Neural progenitor cell (in vitro differentiated cells): ENCODE measurements at regions not wholly inside any gene's neighbourhood (a gene's known extent, or its start where the extent isn't known, plus 50 kb on each side); places are given as distances from the start of the nearest gene placed in this dataset.

ENCODE experiments used
- DNase-seq: peaks from one replicate; pipeline ENCODE4 v3.0.0-alpha.2; 2016; ENCODE audit warnings: low spot score
- H2AFZ ChIP-seq: fragments of 200-600 bp; sonication (generic); replicated peaks from 2 replicates; pipeline ENCODE4 v1.6.1; 2016; ENCODE audit warnings: antibody characterized with exemption
- H3F3A ChIP-seq: fragments of 200-600 bp; sonication (generic); 2 replicates; pipeline ENCODE4 v1.6.1; 2016; ENCODE audit warnings: antibody characterized with exemption, low read depth
- H3K27ac ChIP-seq: fragments of 200-600 bp; sonication (generic); 2 replicates; pipeline ENCODE4 v1.5.1; 2016; ENCODE audit warnings: mild to moderate bottlenecking
- H3K27me3 ChIP-seq: fragments of 200-600 bp; sonication (generic); 2 replicates; pipeline ENCODE4 v1.6.1; 2016; ENCODE audit warnings: mild to moderate bottlenecking, moderate library complexity
- H3K36me3 ChIP-seq: fragments of 200-600 bp; sonication (generic); 2 replicates; pipeline ENCODE4 v1.5.1; 2016
- H3K4me1 ChIP-seq: fragments of 200-600 bp; sonication (generic); 2 replicates; pipeline ENCODE4 v1.6.1; 2016; ENCODE audit warnings: mixed run types
- H3K4me2 ChIP-seq: fragments of 200-600 bp; sonication (generic); 2 replicates; pipeline ENCODE4 v1.6.1; 2016
- H3K4me3 ChIP-seq: fragments of 200-600 bp; sonication (generic); 2 replicates; pipeline ENCODE4 v1.5.1; 2016
- H3K79me2 ChIP-seq: fragments of 200-600 bp; sonication (generic); 2 replicates; pipeline ENCODE4 v1.6.1; 2016; ENCODE audit warnings: low read depth
- H3K9ac ChIP-seq: fragments of 200-600 bp; sonication (generic); 2 replicates; pipeline ENCODE4 v1.6.1; 2016
- H3K9me3 ChIP-seq: fragments of 200-600 bp; sonication (generic); 2 replicates; pipeline ENCODE4 v1.5.1; 2016; ENCODE audit warnings: low read depth
- H4K20me1 ChIP-seq: fragments of 200-600 bp; sonication (generic); 2 replicates; pipeline ENCODE4 v1.6.1; 2016; ENCODE audit warnings: low read depth
- H3K27ac Mint-ChIP-seq: 3 replicates; pipeline ENCODE4 v1.8.0; 2021; ENCODE audit warnings: mixed read lengths
- H3K27me3 Mint-ChIP-seq: 2 replicates; pipeline ENCODE4 v1.8.0; 2022; ENCODE audit warnings: low read depth, mild to moderate bottlenecking, inconsistent platforms, moderate library complexity, mixed read lengths; ENCODE audit not compliant: insufficient read depth
- H3K36me3 Mint-ChIP-seq: 3 replicates; pipeline ENCODE4 v1.8.0; 2021; ENCODE audit warnings: mixed read lengths
- H3K4me1 Mint-ChIP-seq: 3 replicates; pipeline ENCODE4 v1.8.0; 2021; ENCODE audit warnings: mixed read lengths
- H3K4me3 Mint-ChIP-seq: 3 replicates; pipeline ENCODE4 v1.8.0; 2021; ENCODE audit warnings: mild to moderate bottlenecking, moderate library complexity, mixed read lengths
- H3K9me3 Mint-ChIP-seq: 3 replicates; pipeline ENCODE4 v1.8.0; 2020; ENCODE audit warnings: mixed read lengths
- CTCF ChIP-seq: fragments of 200-600 bp; sonication (generic); IDR thresholded peaks from 2 replicates; pipeline ENCODE4 v1.5.1; 2017; ENCODE audit warnings: antibody characterized with exemption, mild to moderate bottlenecking
- EZH2 ChIP-seq: fragments of 200-600 bp; sonication (generic); IDR thresholded peaks from 2 replicates; pipeline ENCODE4 v1.6.1; 2017; ENCODE audit warnings: antibody characterized with exemption, mild to moderate bottlenecking, moderate library complexity
- EZH2phosphoT487 ChIP-seq: fragments of 200-600 bp; sonication (generic); IDR thresholded peaks from 2 replicates; pipeline ENCODE4 v1.6.1; 2017; ENCODE audit warnings: antibody characterized with exemption

GRCh38 chr16:14344292-14344691 is 273.2 kb downstream of the MRTFB start:
- Histone ChIP-seq H3K9me3 (no peaks in the 10 kb centered on the region), H3K36me3 (no peaks in the 10 kb centered on the region), H3K27ac (no peak overlapping the region), H4K20me1 (no peaks in the 10 kb centered on the region), H3K9ac (no peak overlapping the region), H3K4me1 (no peaks in the 10 kb centered on the region), H3K27me3 (no peaks in the 10 kb centered on the region), H2AFZ (no peak overlapping the region), H3K79me2 (no peaks in the 10 kb centered on the region), H3F3A (no peaks in the 10 kb centered on the region), H3K4me2 (no peak overlapping the region), H3K4me3 (no peak overlapping the region)
- TF ChIP-seq EZH2 (no peak), CTCF (no peak)
- DNase-seq: no peak
- Mint-ChIP-seq H3K36me3 (peaks cover 2% of the 10 kb centered on the region), H3K27me3 (peaks cover 10% of the 10 kb centered on the region), H3K27ac (peak overlapping the region; percentile 70), H3K4me1 (peaks cover 6% of the 10 kb centered on the region), H3K4me3 (no peak overlapping the region), H3K9me3 (peaks cover 13% of the 10 kb centered on the region)

- H3K36me3 Mint-ChIP-seq: peaks cover 2% of the 10 kb centered on the region
- H3K9me3 Mint-ChIP-seq: peaks cover 13% of the 10 kb centered on the region
- no peaks in the 10 kb centered on the region for H3K9me3 ChIP-seq
- no peaks in the 10 kb centered on the region for H3K36me3 ChIP-seq
- no peaks in the 10 kb centered on the region for H3K27me3 ChIP-seq
- H3K27me3 Mint-ChIP-seq: peaks cover 10% of the 10 kb centered on the region
- H3K4me3 Mint-ChIP-seq: no peak overlapping the region
- peaks cover 6% of the 10 kb centered on the region for H3K4me1 Mint-ChIP-seq
- no peak for TF ChIP-seq EZH2
- no peak for TF ChIP-seq CTCF
- TF ChIP-seq EZH2phosphoT487: no peak
- no peaks in the 10 kb centered on the region for H3K79me2 ChIP-seq
- H3K27ac ChIP-seq: no peak overlapping the region
- no peaks in the 10 kb centered on the region for H3F3A ChIP-seq
- H3K4me1 ChIP-seq: no peaks in the 10 kb centered on the region
- H2AFZ ChIP-seq: no peak overlapping the region
- H3K4me3 ChIP-seq: no peak overlapping the region
- no peak overlapping the region for H3K9ac ChIP-seq
- DNase-seq: no peak
- no peak overlapping the region for H3K4me2 ChIP-seq
- H3K27ac Mint-ChIP-seq: no peak overlapping the region
- no peaks in the 10 kb centered on the region for H4K20me1 ChIP-seq
These were observed 270.5 kb downstream of the MRTFB start for GRCh38 chr16:14341324-14342225.

GRCh38 chr16:14339694-14340093 is 268.6 kb downstream of the MRTFB start:
- no peak for DNase-seq

More at GRCh38 chr16:14339694-14340093, 268.6 kb downstream of the MRTFB start:
- Histone ChIP-seq H3K9ac (no peak overlapping the region), H3K27me3 (no peaks in the 10 kb centered on the region), H3K4me1 (no peaks in the 10 kb centered on the region), H2AFZ (no peak overlapping the region), H3K4me2 (no peak overlapping the region), H3K36me3 (no peaks in the 10 kb centered on the region), H3K27ac (no peak overlapping the region), H3F3A (no peaks in the 10 kb centered on the region), H3K9me3 (no peaks in the 10 kb centered on the region), H3K79me2 (no peaks in the 10 kb centered on the region), H4K20me1 (no peaks in the 10 kb centered on the region), H3K4me3 (no peak overlapping the region)
- Mint-ChIP-seq H3K4me1 (peaks cover 2% of the 10 kb centered on the region), H3K27ac (no peak overlapping the region), H3K9me3 (peaks cover 13% of the 10 kb centered on the region), H3K36me3 (peaks cover 2% of the 10 kb centered on the region), H3K27me3 (peaks cover 9% of the 10 kb centered on the region), H3K4me3 (no peak overlapping the region)
- TF ChIP-seq CTCF (no peak), EZH2 (no peak), EZH2phosphoT487 (no peak)
